ENCODE measurements at regions not wholly inside any gene's neighbourhood (a gene's known extent, or its start where the extent isn't known, plus 50 kb on each side); places are given as distances from the start of the nearest gene placed in this dataset.

DNA sequence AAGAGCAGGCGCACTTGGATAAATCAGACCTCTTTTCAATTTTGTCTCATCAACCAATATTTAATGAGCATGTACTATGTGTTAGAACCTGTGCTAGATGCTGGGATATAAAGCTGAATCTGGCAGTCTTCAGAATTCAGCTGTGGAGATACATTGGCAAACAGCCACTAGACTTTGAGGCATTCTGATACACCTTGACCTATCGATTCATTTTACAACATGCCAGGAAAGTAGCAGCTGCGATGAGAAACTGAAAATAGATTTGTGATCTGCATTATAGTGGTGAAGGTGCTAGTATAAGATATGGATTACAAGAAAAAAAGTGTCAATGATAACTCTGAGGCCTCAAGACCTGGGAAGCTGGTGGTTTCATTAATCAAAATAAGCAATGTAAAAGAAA lies 1338.1 kb upstream of the TENM4 start (continued):
- TF ChIP-seq SP2 (IDR thresholded peaks at IDR 0.05; ENCODE audit: low read length), result no peak
- no peak for TF ChIP-seq CEBPB (IDR thresholded peaks at IDR 0.05; ENCODE audit: low read depth, low read length)
- TF ChIP-seq SIN3A (conservative IDR thresholded peaks at IDR 0.05 in 1 of 2, IDR thresholded peaks at IDR 0.05 in 1 of 2; ENCODE audit: low read depth in 1 of 2, low read length in 2 of 2), result no peak

Measured in H1 (cell line).